ENCODE measurements at regions not wholly inside any gene's neighbourhood (a gene's known extent, or its start where the extent isn't known, plus 50 kb on each side); places are given as distances from the start of the nearest gene placed in this dataset.
A peak's percentile ranks its signal among the peaks of the same experiment; 100 is the strongest.
"Not testable (repeated sequence)": the region's sequence is repeated elsewhere in the genome, so short reads cannot be mapped to it uniquely, and the experiment has no call there.

- DNase-seq, result peak; percentile 80
Observed at GRCh38 chr7:149714081-149714909, 59.1 kb downstream of the ZNF467 start.

- DNase-seq, result no peak
Observed at GRCh38 chr7:149713731-149714068, 59.7 kb downstream of the ZNF467 start.

- no peak for DNase-seq
Observed at GRCh38 chr7:149713061-149713730, 60.2 kb downstream of the ZNF467 start.

GRCh38 chr7:149708026-149708425 is 65.4 kb downstream of the ZNF467 start:
- no peak for DNase-seq

- no peak for DNase-seq
Observed at GRCh38 chr7:149707448-149707886, 65.9 kb downstream of the ZNF467 start.

DNA sequence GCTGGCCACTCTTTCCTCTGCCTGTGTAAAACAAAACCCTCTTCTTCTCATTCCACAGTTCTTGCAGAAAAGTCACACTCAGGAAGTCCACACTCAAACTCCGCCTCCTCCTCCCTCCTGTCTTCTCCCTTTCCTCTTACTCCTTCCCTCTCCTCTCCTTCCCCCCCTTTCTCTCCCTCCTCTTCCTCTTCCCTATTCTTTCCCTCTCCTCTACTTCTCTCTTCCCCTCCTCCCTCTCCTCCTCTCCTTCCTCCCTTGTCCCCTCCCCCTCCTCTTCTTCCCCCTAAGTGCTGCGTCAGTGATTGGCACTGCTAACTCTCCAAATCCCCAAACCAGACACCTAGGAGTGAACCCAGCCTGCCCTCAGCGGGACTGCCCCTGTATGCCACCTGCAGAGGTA is 67.0 kb downstream of the ZNF467 start:
- DNase-seq, result no peak

DNA sequence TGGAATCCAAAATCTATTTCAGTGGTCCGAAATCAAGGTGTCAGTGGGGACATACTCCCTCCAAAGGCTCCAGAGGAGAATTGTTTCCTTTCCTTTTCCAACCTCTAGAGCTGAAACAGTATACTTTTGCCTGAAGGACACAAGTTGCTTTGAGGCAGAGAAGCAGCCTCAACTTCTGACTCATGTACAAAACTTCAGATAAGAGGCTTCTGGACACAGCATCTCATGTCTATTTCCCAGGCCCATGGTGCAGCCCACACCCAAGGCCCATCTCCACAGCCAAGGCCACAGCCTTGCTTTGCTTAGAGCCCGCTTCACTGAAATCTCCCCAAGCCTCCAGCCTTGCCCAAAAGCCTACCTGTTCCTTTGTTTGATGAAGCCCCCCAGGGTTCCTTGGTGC is 68.9 kb downstream of the ZNF467 start:
- no peak for DNase-seq

- no peak for DNase-seq
Observed at GRCh38 chr7:149703044-149703650, 70.2 kb downstream of the ZNF467 start.

DNA sequence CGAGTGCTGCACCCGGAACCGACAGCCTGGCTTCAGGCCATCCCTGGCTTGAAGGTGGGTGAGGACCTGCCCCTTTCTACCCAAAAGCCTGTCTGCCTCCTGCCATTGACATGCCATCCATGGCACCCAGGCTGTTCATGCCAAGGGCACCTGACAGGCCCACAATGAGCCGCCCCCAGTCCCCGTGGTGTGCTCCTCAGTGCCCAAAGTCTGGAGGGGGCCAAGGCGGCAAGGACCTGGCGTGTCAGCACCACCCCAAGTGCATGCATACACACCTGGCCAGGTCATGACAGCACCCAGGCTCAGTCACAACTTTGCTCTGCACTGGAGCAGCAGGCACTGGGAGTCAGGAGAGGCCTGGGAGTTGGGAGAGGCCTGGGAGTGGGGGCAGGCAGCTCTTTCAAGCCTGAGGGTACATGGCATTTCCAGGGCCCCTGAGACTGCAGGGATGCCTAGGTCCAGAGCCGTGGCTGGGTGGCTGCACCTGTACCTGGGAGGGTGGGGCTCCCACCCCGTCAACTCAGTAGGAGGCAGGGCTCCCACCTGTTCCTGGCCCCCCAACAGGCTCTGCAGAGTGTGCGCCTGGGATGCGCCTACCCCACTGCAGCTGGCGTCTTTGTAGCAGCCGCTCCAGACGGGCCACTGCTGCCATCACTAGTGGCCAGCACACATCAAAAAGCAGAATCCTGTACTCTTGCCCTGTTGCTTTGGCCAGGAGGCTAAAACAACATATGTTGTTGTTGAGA is 71.7 kb downstream of the ZNF467 start:
- no peak for DNase-seq

DNA sequence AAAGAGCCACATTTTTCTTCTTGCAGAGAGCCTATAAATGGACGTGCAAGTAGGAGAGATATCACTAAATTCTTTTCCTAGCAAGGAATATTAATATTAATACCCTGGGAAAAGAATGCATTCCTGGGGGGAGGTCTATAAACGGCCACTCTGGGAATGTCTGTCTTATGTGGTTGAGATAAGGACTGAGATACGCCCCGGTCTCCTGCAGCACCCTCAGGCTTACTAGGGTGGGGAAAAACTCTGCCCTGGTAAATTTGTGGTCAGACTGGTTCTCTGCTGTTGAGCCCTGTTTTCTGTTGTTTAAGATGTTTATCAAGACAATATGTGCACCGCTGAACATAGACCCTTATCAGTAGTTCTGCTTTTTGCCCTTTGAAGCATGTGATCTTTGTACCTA is 75.6 kb downstream of the ZNF467 start:
- not testable (repeated sequence) for DNase-seq

DNA sequence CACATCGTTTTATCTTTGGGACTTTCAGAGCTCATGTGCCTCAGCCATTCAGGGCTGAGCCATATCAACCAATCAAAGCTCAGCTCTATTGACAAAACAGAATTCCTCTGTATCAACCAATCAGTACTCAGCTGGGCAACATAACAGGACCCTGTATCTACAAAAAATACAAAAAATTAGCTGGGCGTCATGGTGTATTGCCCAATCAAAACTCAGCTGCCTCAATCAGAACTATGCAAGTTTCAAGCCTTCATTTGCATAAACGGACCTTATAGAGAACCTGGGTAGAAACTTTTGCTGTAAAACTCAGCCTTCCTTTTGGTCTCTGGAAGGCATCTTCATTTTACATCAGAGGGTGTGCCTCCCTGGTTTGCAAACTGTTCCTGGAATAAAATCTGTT is 77.1 kb downstream of the ZNF467 start:
- DNase-seq, result no peak

GRCh38 chr7:149692557-149692982 is 80.8 kb downstream of the ZNF467 start:
- DNase-seq, result peak; percentile 51

DNA sequence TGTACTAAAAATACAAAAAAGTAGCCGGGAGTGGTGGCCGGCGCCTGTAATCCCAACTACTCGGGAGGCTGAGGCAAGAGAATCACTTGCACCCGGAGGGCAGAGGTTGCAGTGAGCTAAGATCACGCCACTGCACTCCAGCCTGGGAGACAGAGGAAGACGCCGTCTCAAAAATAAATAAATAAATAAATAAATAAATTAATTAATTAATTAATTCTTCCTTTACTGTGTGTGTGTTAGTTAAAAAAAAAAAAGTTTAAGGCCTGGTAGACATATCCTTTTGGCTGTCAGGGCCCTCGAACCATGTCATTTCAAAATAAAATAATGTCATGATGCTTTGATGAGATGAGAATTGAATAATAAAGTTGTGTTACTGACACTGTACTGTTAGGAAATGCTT is 81.3 kb downstream of the ZNF467 start:
- DNase-seq, result no peak

GRCh38 chr7:149690688-149691446 is 82.5 kb downstream of the ZNF467 start:
- DNase-seq, result no peak

DNA sequence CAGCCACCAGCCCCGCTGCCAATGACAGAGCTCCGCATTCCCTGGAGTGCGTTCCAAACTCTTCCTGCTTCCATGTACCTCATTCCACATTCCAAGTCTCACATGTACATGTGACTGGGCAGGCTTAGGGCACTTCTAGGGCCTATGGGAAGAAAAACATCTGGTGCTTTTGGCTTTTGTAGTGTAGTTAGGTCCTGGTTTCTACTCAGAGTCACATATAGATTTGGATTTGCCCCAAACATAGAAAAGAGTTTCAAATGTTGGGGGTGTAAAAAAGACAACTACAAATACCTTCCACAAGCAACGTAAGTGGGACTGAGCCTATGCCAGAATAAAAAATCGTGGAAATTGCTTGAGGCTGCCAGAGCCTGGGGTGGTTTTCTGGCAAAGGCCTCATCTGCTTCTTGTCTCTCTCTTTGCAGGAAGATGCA is 84.1 kb downstream of the ZNF467 start:
- no peak for DNase-seq

- no peak for DNase-seq
Observed at GRCh38 chr7:149688836-149689235, 84.6 kb downstream of the ZNF467 start.

- DNase-seq, result not testable (repeated sequence)
Observed at GRCh38 chr7:149687820-149688219, 85.6 kb downstream of the ZNF467 start.

GRCh38 chr7:149686449-149686848 is 86.9 kb downstream of the ZNF467 start:
- DNase-seq, result no peak

- DNase-seq, result no peak
Observed at GRCh38 chr7:149686011-149686410, 87.4 kb downstream of the ZNF467 start.

DNA sequence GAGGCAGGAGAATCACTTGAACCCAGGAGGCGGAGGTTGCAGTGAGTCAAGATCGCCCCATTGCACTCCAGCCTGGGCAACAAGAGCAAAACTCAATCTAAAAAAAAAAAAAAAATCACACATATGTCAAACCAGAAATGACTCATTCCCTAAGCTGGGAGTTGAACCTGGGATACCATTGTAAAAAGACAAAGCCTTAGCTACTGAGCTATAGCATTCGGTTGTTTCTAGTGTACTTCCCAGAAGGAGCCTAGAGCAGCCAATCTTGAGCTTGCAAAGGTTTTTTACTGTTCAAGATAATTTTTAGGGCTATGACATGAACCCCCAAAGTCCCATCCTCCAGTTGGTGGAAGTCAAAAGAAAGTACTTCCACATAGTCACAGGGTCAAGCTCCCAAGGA is 87.9 kb downstream of the ZNF467 start:
- DNase-seq, result no peak

DNA sequence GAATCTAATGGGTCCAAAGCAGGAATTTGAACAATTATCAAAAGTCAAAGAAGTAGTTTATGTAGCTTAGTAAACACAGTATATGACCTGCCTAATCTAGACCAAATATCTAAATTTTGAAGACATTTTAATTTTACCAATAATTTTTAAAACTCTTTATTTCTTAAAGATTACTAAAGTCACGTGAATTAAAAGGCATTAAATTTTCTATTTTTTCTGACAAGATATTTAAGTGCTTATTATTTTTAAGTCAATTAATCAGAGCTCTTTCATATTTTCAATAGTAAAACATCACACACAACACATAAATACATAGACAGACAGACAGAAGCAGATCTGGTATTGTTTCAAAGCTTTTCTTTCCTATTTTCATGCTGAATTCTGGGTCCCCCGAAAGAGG is 89.5 kb downstream of the ZNF467 start:
- DNase-seq, result no peak

DNA sequence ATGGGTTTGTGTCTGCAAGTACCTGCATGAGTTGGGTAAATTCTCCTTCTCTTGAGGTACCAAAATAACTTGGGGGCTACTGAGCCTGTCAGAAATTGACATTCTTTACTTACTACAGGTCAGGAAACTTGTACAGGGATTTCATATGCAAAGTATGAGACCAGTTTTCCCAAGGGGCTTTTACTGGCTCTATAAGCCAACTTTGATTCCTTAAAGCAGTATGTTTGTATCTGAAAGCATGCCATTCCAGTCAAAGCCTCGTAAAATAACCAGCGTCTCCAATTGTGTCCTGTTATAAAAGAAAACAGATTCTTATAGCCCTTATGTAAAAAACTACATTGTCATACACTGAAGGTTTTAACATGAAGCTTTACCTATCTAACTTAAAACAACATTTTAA is 90.2 kb downstream of the ZNF467 start:
- no peak for DNase-seq
